Umbilical cord (tissue), 1 donor: ENCODE measurements at regions not wholly inside any gene's neighbourhood (a gene's known extent, or its start where the extent isn't known, plus 50 kb on each side); places are given as distances from the start of the nearest gene placed in this dataset.

Source experiments
- DNase-seq: peaks from one replicate; pipeline ENCODE4 v3.0.0-alpha.2; 2015; ENCODE audit warnings: low spot score

GRCh38 chr10:128221807-128222206 lies 95.6 kb upstream of the MKI67 start:
- no peak for DNase-seq

- no peak for DNase-seq
These were observed 96.2 kb upstream of the MKI67 start for GRCh38 chr10:128222332-128222849.

GRCh38 chr10:128230401-128230800 lies 104.2 kb upstream of the MKI67 start:
- DNase-seq, result no peak

GRCh38 chr10:128233422-128233821 lies 107.2 kb upstream of the MKI67 start:
- DNase-seq, result no peak

GRCh38 chr10:128237710-128238109 lies 111.5 kb upstream of the MKI67 start:
- DNase-seq, result no peak

- no peak for DNase-seq
These were observed 114.8 kb upstream of the MKI67 start for GRCh38 chr10:128241023-128241422.

- DNase-seq, result no peak
These were observed 116.4 kb upstream of the MKI67 start for GRCh38 chr10:128242641-128243040.

GRCh38 chr10:128245026-128245425 lies 118.8 kb upstream of the MKI67 start:
- DNase-seq, result no peak

- DNase-seq, result no peak
These were observed 121.4 kb upstream of the MKI67 start for GRCh38 chr10:128247576-128247975.

- DNase-seq, result no peak
These were observed 128.3 kb upstream of the MKI67 start for GRCh38 chr10:128254476-128254875.

- DNase-seq, result no peak
These were observed 131.2 kb upstream of the MKI67 start for GRCh38 chr10:128257428-128257827.

GRCh38 chr10:128258421-128258976 lies 132.3 kb upstream of the MKI67 start:
- no peak for DNase-seq

- DNase-seq, result peak; percentile 62
These were observed 137.9 kb upstream of the MKI67 start for GRCh38 chr10:128263891-128264688.

- no peak for DNase-seq
These were observed 139.4 kb upstream of the MKI67 start for GRCh38 chr10:128265596-128265995.

GRCh38 chr10:128267581-128267980 lies 141.4 kb upstream of the MKI67 start:
- DNase-seq, result no peak

- DNase-seq, result peak; percentile 61
These were observed 141.9 kb upstream of the MKI67 start for GRCh38 chr10:128268015-128268722.

- DNase-seq, result peak; percentile 51
These were observed 148.7 kb upstream of the MKI67 start for GRCh38 chr10:128274938-128275337.

GRCh38 chr10:128275388-128276177 lies 149.4 kb upstream of the MKI67 start:
- no peak for DNase-seq

GRCh38 chr10:128277267-128277840 lies 151.1 kb upstream of the MKI67 start:
- DNase-seq, result no peak

- no peak for DNase-seq
These were observed 152.1 kb upstream of the MKI67 start for GRCh38 chr10:128278362-128278761.

GRCh38 chr10:128280271-128280670 lies 154.0 kb upstream of the MKI67 start:
- no peak for DNase-seq
